PC-9 (cell line): ENCODE measurements at regions not wholly inside any gene's neighbourhood (a gene's known extent, or its start where the extent isn't known, plus 50 kb on each side); places are given as distances from the start of the nearest gene placed in this dataset.

Source experiments
- EZH2 ChIP-seq: fragments of 200-600 bp; sonication (generic); IDR thresholded peaks from 2 replicates; pipeline ENCODE4 v1.8.0; 2017; ENCODE audit warnings: antibody characterized with exemption, low read depth
- TF ChIP-seq, protein P1 (sequence below): fragments of 200-600 bp; sonication (generic); conservative IDR thresholded peaks from 2 replicates; pipeline ENCODE4 v1.6.1; 2017; ENCODE audit warnings: mixed run types, antibody characterized with exemption, mild to moderate bottlenecking, moderate library complexity

DNA sequence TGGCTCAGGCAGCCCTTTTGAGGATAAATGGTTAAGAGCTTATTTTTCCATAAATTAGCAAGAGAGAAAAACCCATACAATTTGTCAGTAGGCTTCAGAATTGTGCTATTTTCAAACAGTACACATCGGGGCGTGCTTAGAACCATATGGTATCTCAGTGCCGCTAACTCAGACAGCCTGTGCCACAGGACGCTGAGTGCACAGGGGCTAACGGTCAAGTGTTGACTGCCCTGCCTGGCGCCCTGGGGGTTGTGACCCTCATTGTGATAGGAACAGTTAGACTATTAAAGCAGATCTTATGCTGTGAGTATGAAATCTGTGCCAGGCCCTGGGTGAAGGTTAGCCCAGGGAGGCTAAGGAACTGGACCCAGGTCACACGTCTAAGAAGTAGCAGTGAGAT is 1519.7 kb downstream of the BRD1 start:
- TF ChIP-seq, protein P1, sequence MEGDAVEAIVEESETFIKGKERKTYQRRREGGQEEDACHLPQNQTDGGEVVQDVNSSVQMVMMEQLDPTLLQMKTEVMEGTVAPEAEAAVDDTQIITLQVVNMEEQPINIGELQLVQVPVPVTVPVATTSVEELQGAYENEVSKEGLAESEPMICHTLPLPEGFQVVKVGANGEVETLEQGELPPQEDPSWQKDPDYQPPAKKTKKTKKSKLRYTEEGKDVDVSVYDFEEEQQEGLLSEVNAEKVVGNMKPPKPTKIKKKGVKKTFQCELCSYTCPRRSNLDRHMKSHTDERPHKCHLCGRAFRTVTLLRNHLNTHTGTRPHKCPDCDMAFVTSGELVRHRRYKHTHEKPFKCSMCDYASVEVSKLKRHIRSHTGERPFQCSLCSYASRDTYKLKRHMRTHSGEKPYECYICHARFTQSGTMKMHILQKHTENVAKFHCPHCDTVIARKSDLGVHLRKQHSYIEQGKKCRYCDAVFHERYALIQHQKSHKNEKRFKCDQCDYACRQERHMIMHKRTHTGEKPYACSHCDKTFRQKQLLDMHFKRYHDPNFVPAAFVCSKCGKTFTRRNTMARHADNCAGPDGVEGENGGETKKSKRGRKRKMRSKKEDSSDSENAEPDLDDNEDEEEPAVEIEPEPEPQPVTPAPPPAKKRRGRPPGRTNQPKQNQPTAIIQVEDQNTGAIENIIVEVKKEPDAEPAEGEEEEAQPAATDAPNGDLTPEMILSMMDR: no peak
- TF ChIP-seq EZH2: no peak
